A549 (cell line): ENCODE measurements at regions not wholly inside any gene's neighbourhood (a gene's known extent, or its start where the extent isn't known, plus 50 kb on each side); places are given as distances from the start of the nearest gene placed in this dataset.
"Not testable (repeated sequence)": the region's sequence is repeated elsewhere in the genome, so short reads cannot be mapped to it uniquely, and the experiment has no call there.

Experiments used
- ATAC-seq, 2 experiments: fragments of 200-7000 bp in 1 of 2; fragments of >200 bp in 1 of 2; cut with Nextera tagmentation in 1 of 2; cut with Tn5 transposase in 1 of 2; 3 replicates each; pipeline versions ENCODE4 v1.8.0 to v1.9.1; 2018 to 2020; ENCODE audit warnings: mild to moderate bottlenecking in 1 of 2, moderate library complexity in 1 of 2
- CTCF ChIA-PET: fragments of 300-600 bp; sonication (Branson Sonifier 250); formaldehyde crosslinking; extraction: SDS; loops from one replicate; lab custom pipeline; 2021; ENCODE audit warnings: antibody characterized with exemption, inconsistent platforms; lab: Yijun Ruan, JAX
- POLR2A ChIA-PET: fragments of 350-600 bp; formaldehyde crosslinking; extraction: SDS; loops from one replicate; lab custom pipeline; 2021; ENCODE audit warnings: antibody characterized with exemption, inconsistent platforms; lab: Yijun Ruan, JAX
- DNase-seq, 2 experiments: peaks; one replicate each; pipeline versions ENCODE4 v3.0.0 to v3.0.0-alpha.2; 2011 to 2016; ENCODE audit warnings: low read depth in 1 of 2, low spot score in 1 of 2
- FAIRE-seq: peaks from 2 replicates; lab custom pipeline; 2011; peaks lifted over from hg19 to GRCh38; lab: Jason Lieb, UNC
- H3K27ac ChIP-seq, 2 experiments: fragments of >200 bp; sonication (Bioruptor Twin); formaldehyde crosslinking; 3 replicates each; pipeline ENCODE4 v1.5.1; 2016 to 2017
- H3K4me1 ChIP-seq: fragments of >200 bp; sonication (Bioruptor Twin); formaldehyde crosslinking; 3 replicates; pipeline ENCODE4 v1.6.1; 2016
- H3K4me2 ChIP-seq: fragments of >200 bp; sonication (Bioruptor Twin); formaldehyde crosslinking; 3 replicates; pipeline ENCODE4 v1.6.1; 2016
- H3K4me3 ChIP-seq: fragments of >200 bp; sonication (Bioruptor Twin); formaldehyde crosslinking; 3 replicates; pipeline ENCODE4 v1.5.1; 2016
- H3K9me3 ChIP-seq: fragments of >200 bp; sonication (Bioruptor Twin); formaldehyde crosslinking; 3 replicates; pipeline ENCODE4 v1.6.1; 2016
- WGBS: methylation state at CpG from one replicate; pipeline ENCODE4 v1.1.6; 2017; ENCODE audit errors: missing lambda C conversion rate; 5-methylcytosine and 5-hydroxymethylcytosine counted together

GRCh38 chr21:6486821-6487220 is 4034.6 kb upstream of the TPTE start:
- ATAC-seq, FAIRE-seq, H3K4me3 ChIP-seq, H3K4me2 ChIP-seq, CTCF ChIA-PET, H3K9me3 ChIP-seq, DNase-seq, POLR2A ChIA-PET, H3K4me1 ChIP-seq, H3K27ac ChIP-seq: not testable (repeated sequence)
- 98% methylated on average over 14 of the region's 26 CpGs for WGBS

GRCh38 chr21:6492691-6493090 is 4028.7 kb upstream of the TPTE start:
- H3K4me3 ChIP-seq, H3K9me3 ChIP-seq, H3K4me2 ChIP-seq, POLR2A ChIA-PET, CTCF ChIA-PET, H3K27ac ChIP-seq, FAIRE-seq, H3K4me1 ChIP-seq, ATAC-seq, DNase-seq: not testable (repeated sequence)
- WGBS = no CpG with 5 or more reads among the region's 8 CpGs

GRCh38 chr21:6493957-6494356 is 4027.4 kb upstream of the TPTE start:
- no CpG with 5 or more reads among the region's 4 CpGs for WGBS

GRCh38 chr21:6496356-6496755 is 4025.0 kb upstream of the TPTE start:
- CTCF ChIA-PET, H3K4me1 ChIP-seq, H3K9me3 ChIP-seq, FAIRE-seq, POLR2A ChIA-PET, DNase-seq, H3K4me2 ChIP-seq, ATAC-seq, H3K4me3 ChIP-seq, H3K27ac ChIP-seq: not testable (repeated sequence)
- no CpG with 5 or more reads among the region's 5 CpGs for WGBS

More at GRCh38 chr21:6493957-6494356, 4027.4 kb upstream of the TPTE start:
- FAIRE-seq, CTCF ChIA-PET, H3K4me1 ChIP-seq, H3K9me3 ChIP-seq, H3K4me2 ChIP-seq, H3K4me3 ChIP-seq, H3K27ac ChIP-seq, ATAC-seq, POLR2A ChIA-PET, DNase-seq: not testable (repeated sequence)

- ATAC-seq (peak; percentile 41 to 62; a peak in 3 of 6 replicates), DNase-seq (peak in 1 of 2 experiments; percentile 0)
- POLR2A ChIA-PET, H3K9me3 ChIP-seq, FAIRE-seq, H3K4me1 ChIP-seq, CTCF ChIA-PET, H3K4me2 ChIP-seq: not testable (repeated sequence)
- Histone ChIP-seq H3K27ac (peak overlapping the region; percentile 67 to 86; a peak in 5 of 6 replicates), H3K4me3 (peak overlapping the region; percentile 53)
- WGBS = no CpG with 5 or more reads among the region's 55 CpGs
These were observed 4022.7 kb upstream of the TPTE start for GRCh38 chr21:6498716-6499115.

GRCh38 chr21:6499128-6499826 is 4022.1 kb upstream of the TPTE start:
- FAIRE-seq, CTCF ChIA-PET, DNase-seq, POLR2A ChIA-PET, H3K4me1 ChIP-seq, H3K9me3 ChIP-seq, H3K4me2 ChIP-seq: not testable (repeated sequence)
- peak; percentile 97 to 99 for ATAC-seq
- Histone ChIP-seq H3K4me3 (peak overlapping the region; percentile 53; the same call in 2 of the 3 replicates), H3K27ac (peak overlapping the region; percentile 67 to 86; a peak in 4 of 6 replicates)
- no CpG with 5 or more reads among the region's 66 CpGs for WGBS

GRCh38 chr21:6499866-6500265 is 4021.5 kb upstream of the TPTE start:
- H3K4me2 ChIP-seq, H3K27ac ChIP-seq, H3K9me3 ChIP-seq, CTCF ChIA-PET, DNase-seq, H3K4me1 ChIP-seq, FAIRE-seq, H3K4me3 ChIP-seq, POLR2A ChIA-PET, ATAC-seq: not testable (repeated sequence)
- no CpG with 5 or more reads among the region's 16 CpGs for WGBS

GRCh38 chr21:6500681-6501080 is 4020.7 kb upstream of the TPTE start:
- WGBS = no CpG with 5 or more reads among the region's 7 CpGs
- FAIRE-seq, ATAC-seq: not testable (repeated sequence)

GRCh38 chr21:6506167-6506894 is 4015.1 kb upstream of the TPTE start:
- FAIRE-seq, ATAC-seq: not testable (repeated sequence)

More at GRCh38 chr21:6500681-6501080, 4020.7 kb upstream of the TPTE start:
- DNase-seq, H3K9me3 ChIP-seq, CTCF ChIA-PET, H3K4me3 ChIP-seq, H3K4me2 ChIP-seq, H3K4me1 ChIP-seq, H3K27ac ChIP-seq, POLR2A ChIA-PET: not testable (repeated sequence)

GRCh38 chr21:6507632-6508031 is 4013.8 kb upstream of the TPTE start:
- CTCF ChIA-PET, H3K4me2 ChIP-seq, FAIRE-seq, H3K9me3 ChIP-seq, POLR2A ChIA-PET, DNase-seq, ATAC-seq, H3K4me3 ChIP-seq, H3K4me1 ChIP-seq, H3K27ac ChIP-seq: not testable (repeated sequence)
- WGBS = no CpG with 5 or more reads among the region's 4 CpGs

More at GRCh38 chr21:6506167-6506894, 4015.1 kb upstream of the TPTE start:
- H3K27ac ChIP-seq, H3K4me1 ChIP-seq, H3K4me2 ChIP-seq, POLR2A ChIA-PET, CTCF ChIA-PET, H3K9me3 ChIP-seq, DNase-seq, H3K4me3 ChIP-seq: not testable (repeated sequence)
- WGBS = 88% methylated on average over 6 of the region's 10 CpGs

GRCh38 chr21:6521777-6522176 is 3999.6 kb upstream of the TPTE start:
- FAIRE-seq, DNase-seq, H3K4me2 ChIP-seq, H3K27ac ChIP-seq, ATAC-seq, CTCF ChIA-PET, H3K4me1 ChIP-seq, H3K4me3 ChIP-seq, POLR2A ChIA-PET, H3K9me3 ChIP-seq: not testable (repeated sequence)
- no CpG with 5 or more reads among the region's 7 CpGs for WGBS
